Endothelial cell of umbilical vein (primary cell): ENCODE measurements at regions not wholly inside any gene's neighbourhood (a gene's known extent, or its start where the extent isn't known, plus 50 kb on each side); places are given as distances from the start of the nearest gene placed in this dataset.
"Not testable (repeated sequence)": the region's sequence is repeated elsewhere in the genome, so short reads cannot be mapped to it uniquely, and the experiment has no call there.

Source experiments
- BruUV-seq: library from RNA; stranded (reverse); fragments of 400-500 nt; replicated peaks from 2 replicates; lab custom pipeline; 2021; lab: Mats Ljungman, UMichigan
- CTCF ChIA-PET: fragments of 300-600, 350-600 bp; sonication (Branson Sonifier 250); formaldehyde crosslinking; loops from one replicate; lab custom pipeline; 2021; ENCODE audit warnings: antibody characterized with exemption, inconsistent platforms; lab: Charles Lee
- POLR2A ChIA-PET: fragments of 300-600, 350-600 bp; sonication (Branson Sonifier 250); formaldehyde crosslinking; loops from one replicate; lab custom pipeline; 2021; ENCODE audit warnings: antibody characterized with exemption, inconsistent platforms; lab: Charles Lee
- DNase-seq: peaks from one replicate; pipeline ENCODE4 v3.0.0-alpha.2; 2011; ENCODE audit warnings: low read depth, low spot score
- FAIRE-seq: peaks from 2 replicates; lab custom pipeline; 2011; peaks lifted over from hg19 to GRCh38; lab: Jason Lieb, UNC
- H2AFZ ChIP-seq: 2 replicates; pipeline ENCODE4 v1.6.0; 2012; ENCODE audit warnings: low read depth, low read length, control low read depth, inconsistent platforms
- H3K27ac ChIP-seq: 2 replicates; pipeline ENCODE4 v1.5.1; 2011; ENCODE audit warnings: low read depth, mild to moderate bottlenecking, control low read depth, low read length, moderate library complexity; ENCODE audit not compliant: insufficient read depth
- H3K27me3 ChIP-seq, 2 experiments: 2 replicates each; pipeline versions ENCODE4 v1.6.0 to v1.6.1; 2011; ENCODE audit warnings: low read length in 2 of 2, mixed read lengths in 1 of 2; ENCODE audit not compliant: control insufficient read depth in 2 of 2, insufficient read depth in 2 of 2
- H3K36me3 ChIP-seq, 2 experiments: 2 replicates in 1 of 2; 3 replicates in 1 of 2; pipeline ENCODE4 v1.5.1; 2011; ENCODE audit warnings: low read length in 2 of 2, mild to moderate bottlenecking in 1 of 2, moderate library complexity in 1 of 2; ENCODE audit not compliant: control insufficient read depth in 2 of 2, insufficient read depth in 2 of 2; ENCODE audit errors: extremely low read depth in 1 of 2
- H3K4me1 ChIP-seq: 3 replicates; pipeline ENCODE4 v1.5.1; 2011; ENCODE audit warnings: mild to moderate bottlenecking, low read length; ENCODE audit not compliant: control insufficient read depth, insufficient read depth; ENCODE audit errors: extremely low read depth
- H3K4me2 ChIP-seq: 2 replicates; pipeline ENCODE4 v1.6.1; 2011; ENCODE audit warnings: low read length, control low read depth, mixed read lengths; ENCODE audit not compliant: insufficient read depth
- H3K4me3 ChIP-seq, 3 experiments: fragments of 200-600 bp in 1 of 3; sonication (generic), shearing (Covaris generic) in 1 of 3; replicated peaks in 1 of 3; 2 replicates each; pipeline ENCODE4 v1.5.1; 2011 to 2016; ENCODE audit warnings: control low read depth in 3 of 3, low read length in 3 of 3, mild to moderate bottlenecking in 2 of 3, inconsistent platforms in 1 of 3, low read depth in 1 of 3, moderate library complexity in 1 of 3; ENCODE audit not compliant: insufficient read depth in 1 of 3
- H3K79me2 ChIP-seq: 2 replicates; pipeline ENCODE4 v1.6.0; 2012; ENCODE audit warnings: low read length, inconsistent platforms; ENCODE audit not compliant: control insufficient read depth, insufficient read depth
- H3K9ac ChIP-seq: replicated peaks from 2 replicates; pipeline ENCODE3; 2011; ENCODE audit warnings: low read length, control low read depth; ENCODE audit not compliant: insufficient read depth; ENCODE audit errors: extremely low read depth
- H3K9me1 ChIP-seq: replicated peaks from 3 replicates; pipeline ENCODE4 v1.6.0; 2011; ENCODE audit warnings: mild to moderate bottlenecking, low read length; ENCODE audit not compliant: control insufficient read depth, insufficient read depth; ENCODE audit errors: extremely low read depth
- H3K9me3 ChIP-seq: replicated peaks from 2 replicates; pipeline ENCODE4 v1.5.1; 2012; ENCODE audit warnings: low read length, inconsistent platforms; ENCODE audit not compliant: control insufficient read depth, insufficient read depth
- H4K20me1 ChIP-seq: replicated peaks from 2 replicates; pipeline ENCODE3; 2011; ENCODE audit warnings: mild to moderate bottlenecking, low read length; ENCODE audit not compliant: control insufficient read depth, insufficient read depth; ENCODE audit errors: extremely low read depth
- dilution Hi-C: fragments of 300-500 bp; cut with MboI; formaldehyde crosslinking; loops from one replicate; pipeline ENCODE4 v1.15.0; 2019; ENCODE audit warnings: low sequenced_read_pairs; ENCODE audit not compliant: extremely low pct_ligation_motif_present
- intact Hi-C: fragments of 100-400 bp; cut with micrococcal nuclease; formaldehyde crosslinking; loops from one replicate; pipeline ENCODE4 v1.10.0; 2022

- H3K79me2 ChIP-seq, H3K36me3 ChIP-seq, H3K4me3 ChIP-seq, FAIRE-seq, H4K20me1 ChIP-seq, H3K9ac ChIP-seq, BruUV-seq, H3K27me3 ChIP-seq, H3K9me3 ChIP-seq, H3K27ac ChIP-seq, DNase-seq, H3K4me2 ChIP-seq, dilution Hi-C loops, intact Hi-C loops, H2AFZ ChIP-seq, H3K4me1 ChIP-seq, POLR2A ChIA-PET, CTCF ChIA-PET, H3K9me1 ChIP-seq: not testable (repeated sequence)
Observed at GRCh38 chr1:206256935-206257334, 53.6 kb downstream of the SRGAP2 start.

DNA sequence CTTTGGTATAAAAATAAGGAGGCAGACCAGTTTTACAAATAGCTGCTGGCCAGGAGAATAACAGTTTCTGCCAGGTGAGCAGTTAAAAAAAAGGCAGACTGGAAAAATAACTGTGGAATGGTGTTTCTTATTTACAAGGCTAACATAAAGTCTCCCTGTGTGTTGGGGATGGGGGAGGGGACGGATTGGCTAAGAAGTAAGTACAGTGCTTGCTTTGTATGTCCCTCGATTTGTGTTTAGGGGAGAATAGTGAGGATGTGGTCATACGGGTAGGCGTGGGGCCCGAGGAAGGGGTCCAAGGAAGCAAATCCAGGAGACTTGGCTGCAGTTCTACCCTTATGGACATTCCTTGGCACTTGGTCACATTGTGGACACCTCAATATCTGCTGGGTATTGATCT is 58.1 kb downstream of the SRGAP2 start:
- H3K4me3 ChIP-seq, H4K20me1 ChIP-seq, FAIRE-seq, H3K9me1 ChIP-seq, intact Hi-C loops, H3K27me3 ChIP-seq, H3K27ac ChIP-seq, H3K9ac ChIP-seq, DNase-seq, H3K36me3 ChIP-seq, H3K9me3 ChIP-seq, POLR2A ChIA-PET, CTCF ChIA-PET, H3K4me1 ChIP-seq, BruUV-seq, H2AFZ ChIP-seq, H3K4me2 ChIP-seq, dilution Hi-C loops: not testable (repeated sequence)
- H3K79me2 ChIP-seq = peaks cover 10% of the 10 kb centered on the region

DNA sequence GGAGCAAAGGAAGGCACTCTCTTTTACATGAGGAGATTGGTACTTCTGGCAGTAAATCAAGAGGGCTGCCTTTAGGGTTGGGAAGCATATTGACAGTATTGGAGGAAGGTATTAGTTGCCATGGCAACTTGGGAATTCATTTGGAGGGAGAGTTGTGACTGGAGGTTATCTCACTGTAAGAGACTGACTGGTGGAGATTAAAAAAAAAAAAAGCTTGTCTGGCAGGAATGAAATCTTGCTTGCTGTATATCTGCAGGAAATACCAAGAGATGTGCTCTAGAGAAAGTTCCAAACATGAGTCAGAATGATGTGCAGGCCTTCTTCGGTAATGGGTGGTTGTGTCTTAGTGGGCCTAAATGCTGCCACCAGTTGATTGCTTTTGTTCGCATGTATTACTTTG is 59.1 kb downstream of the SRGAP2 start:
- POLR2A ChIA-PET, DNase-seq: not testable (repeated sequence)

DNA sequence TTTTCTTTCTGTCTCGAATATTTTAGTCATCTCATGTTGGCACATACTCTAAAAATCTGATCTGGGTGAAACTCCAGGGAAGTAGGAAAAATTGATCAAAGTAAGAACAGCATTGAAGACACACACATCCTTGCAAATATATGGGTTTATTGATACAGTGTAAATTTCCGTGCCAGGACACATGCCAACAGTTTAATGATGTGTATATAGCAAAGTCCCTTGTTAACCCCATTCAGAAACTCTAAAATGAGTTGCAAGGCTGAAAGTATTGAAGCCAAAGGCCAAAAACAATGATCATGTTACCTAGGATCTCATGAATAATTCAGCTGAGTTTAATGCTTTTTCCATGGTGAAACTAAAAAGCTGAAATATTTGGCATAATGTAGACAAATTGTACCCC is 61.6 kb downstream of the SRGAP2 start:
- H3K27me3 ChIP-seq, H3K9me3 ChIP-seq, H3K4me3 ChIP-seq, H3K9ac ChIP-seq, CTCF ChIA-PET, DNase-seq, H3K4me1 ChIP-seq, FAIRE-seq, H3K9me1 ChIP-seq, H3K4me2 ChIP-seq, H4K20me1 ChIP-seq, BruUV-seq, H3K27ac ChIP-seq, H3K36me3 ChIP-seq, intact Hi-C loops, dilution Hi-C loops, H3K79me2 ChIP-seq, H2AFZ ChIP-seq, POLR2A ChIA-PET: not testable (repeated sequence)

More for the DNA sequence above, 59.1 kb downstream of the SRGAP2 start:
- H3K9me1 ChIP-seq, CTCF ChIA-PET, H3K27ac ChIP-seq, H3K4me2 ChIP-seq, FAIRE-seq, H3K4me1 ChIP-seq, H3K27me3 ChIP-seq, H3K9ac ChIP-seq, H3K9me3 ChIP-seq, H3K79me2 ChIP-seq, H3K4me3 ChIP-seq, intact Hi-C loops, H4K20me1 ChIP-seq, BruUV-seq, H2AFZ ChIP-seq, H3K36me3 ChIP-seq, dilution Hi-C loops: not testable (repeated sequence)
